Spleen (tissue), 3 donors: ENCODE measurements at regions not wholly inside any gene's neighbourhood (a gene's known extent, or its start where the extent isn't known, plus 50 kb on each side); places are given as distances from the start of the nearest gene placed in this dataset.
"Not testable (repeated sequence)": the region's sequence is repeated elsewhere in the genome, so short reads cannot be mapped to it uniquely, and the experiment has no call there.

Experiments used
- POLR2A ChIP-seq, 3 donors: fragments of 450-650 bp; IDR thresholded peaks; one replicate each; pipeline ENCODE4 v1.5.1; 2017; ENCODE audit warnings: antibody characterized with exemption in 3 of 3, mild to moderate bottlenecking in 1 of 3
- POLR2AphosphoS5 ChIP-seq, 3 donors: sonication (generic); formaldehyde crosslinking; IDR thresholded peaks; one replicate each; pipeline ENCODE4 v1.5.1; 2017; ENCODE audit warnings: antibody characterized with exemption in 3 of 3

- not testable (repeated sequence) for TF ChIP-seq POLR2A, POLR2AphosphoS5 (IDR thresholded peaks at IDR 0.05)
Measured at GRCh38 chr4:155054042-155054441, 154.4 kb upstream of the NPY2R start.
